IMR-90 (cell line): ENCODE measurements at regions not wholly inside any gene's neighbourhood (a gene's known extent, or its start where the extent isn't known, plus 50 kb on each side); places are given as distances from the start of the nearest gene placed in this dataset.

Source experiments
- BHLHE40 ChIP-seq: fragments of 150-350 bp; IDR thresholded peaks from 2 replicates; pipeline ENCODE4 v1.6.1; 2016; ENCODE audit warnings: mild to moderate bottlenecking, low read depth, low read length
- CEBPB ChIP-seq: IDR thresholded peaks from 2 replicates; pipeline ENCODE4 v1.6.1; 2012; ENCODE audit warnings: low read depth, low read length, improper control_type of control experiment
- FOS ChIP-seq: fragments of 150-350 bp; IDR thresholded peaks from 2 replicates; pipeline ENCODE4 v1.6.1; 2016; ENCODE audit warnings: low read depth, low read length
- MAFK ChIP-seq: IDR thresholded peaks from 2 replicates; pipeline ENCODE4 v1.6.1; 2012; ENCODE audit warnings: low read depth, low read length, improper control_type of control experiment
- MAZ ChIP-seq: IDR thresholded peaks from 2 replicates; pipeline ENCODE4 v1.6.1; 2012; ENCODE audit warnings: low read depth, mild to moderate bottlenecking, low read length, improper control_type of control experiment, moderate library complexity, borderline replicate concordance
- MXI1 ChIP-seq: IDR thresholded peaks from 2 replicates; pipeline ENCODE4 v1.6.1; 2012; ENCODE audit warnings: low read depth, mild to moderate bottlenecking, low read length, moderate library complexity, borderline replicate concordance
- NFE2L2 ChIP-seq: fragments of 150-350 bp; IDR thresholded peaks from 2 replicates; pipeline ENCODE4 v1.6.1; 2016; ENCODE audit warnings: low read depth, mild to moderate bottlenecking, low read length
- POLR2A ChIP-seq: IDR thresholded peaks from 2 replicates; pipeline ENCODE4 v1.6.1; 2012; ENCODE audit warnings: mild to moderate bottlenecking, low read depth, low read length
- RAD21 ChIP-seq: IDR thresholded peaks from 2 replicates; pipeline ENCODE4 v1.6.1; 2012; ENCODE audit warnings: low read length, improper control_type of control experiment
- RFX5 ChIP-seq: IDR thresholded peaks from 2 replicates; pipeline ENCODE4 v1.8.0; 2012; ENCODE audit warnings: low read depth, mild to moderate bottlenecking, low read length, moderate library complexity
- SMC3 ChIP-seq: fragments of 150-350 bp; IDR thresholded peaks from 2 replicates; pipeline ENCODE4 v1.6.1; 2016; ENCODE audit warnings: low read depth, mild to moderate bottlenecking, antibody characterized with exemption, low read length, moderate library complexity
- TF ChIP-seq, protein P1 (sequence below): conservative IDR thresholded peaks from 2 replicates; pipeline ENCODE4 v1.5.1; 2012; ENCODE audit warnings: mild to moderate bottlenecking, low read depth, low read length, improper control_type of control experiment
- TF ChIP-seq, protein P2 (sequence below): fragments of 150-350 bp; IDR thresholded peaks from 2 replicates; pipeline ENCODE4 v1.6.1; 2017; ENCODE audit warnings: mild to moderate bottlenecking, antibody characterized with exemption, low read length, low read depth

- TF ChIP-seq, protein P1, sequence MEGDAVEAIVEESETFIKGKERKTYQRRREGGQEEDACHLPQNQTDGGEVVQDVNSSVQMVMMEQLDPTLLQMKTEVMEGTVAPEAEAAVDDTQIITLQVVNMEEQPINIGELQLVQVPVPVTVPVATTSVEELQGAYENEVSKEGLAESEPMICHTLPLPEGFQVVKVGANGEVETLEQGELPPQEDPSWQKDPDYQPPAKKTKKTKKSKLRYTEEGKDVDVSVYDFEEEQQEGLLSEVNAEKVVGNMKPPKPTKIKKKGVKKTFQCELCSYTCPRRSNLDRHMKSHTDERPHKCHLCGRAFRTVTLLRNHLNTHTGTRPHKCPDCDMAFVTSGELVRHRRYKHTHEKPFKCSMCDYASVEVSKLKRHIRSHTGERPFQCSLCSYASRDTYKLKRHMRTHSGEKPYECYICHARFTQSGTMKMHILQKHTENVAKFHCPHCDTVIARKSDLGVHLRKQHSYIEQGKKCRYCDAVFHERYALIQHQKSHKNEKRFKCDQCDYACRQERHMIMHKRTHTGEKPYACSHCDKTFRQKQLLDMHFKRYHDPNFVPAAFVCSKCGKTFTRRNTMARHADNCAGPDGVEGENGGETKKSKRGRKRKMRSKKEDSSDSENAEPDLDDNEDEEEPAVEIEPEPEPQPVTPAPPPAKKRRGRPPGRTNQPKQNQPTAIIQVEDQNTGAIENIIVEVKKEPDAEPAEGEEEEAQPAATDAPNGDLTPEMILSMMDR: no peak
- TF ChIP-seq NFE2L2: no peak
- no peak for TF ChIP-seq CEBPB
- no peak for TF ChIP-seq POLR2A
- TF ChIP-seq BHLHE40: no peak
- no peak for TF ChIP-seq MAFK
- TF ChIP-seq, protein P2, sequence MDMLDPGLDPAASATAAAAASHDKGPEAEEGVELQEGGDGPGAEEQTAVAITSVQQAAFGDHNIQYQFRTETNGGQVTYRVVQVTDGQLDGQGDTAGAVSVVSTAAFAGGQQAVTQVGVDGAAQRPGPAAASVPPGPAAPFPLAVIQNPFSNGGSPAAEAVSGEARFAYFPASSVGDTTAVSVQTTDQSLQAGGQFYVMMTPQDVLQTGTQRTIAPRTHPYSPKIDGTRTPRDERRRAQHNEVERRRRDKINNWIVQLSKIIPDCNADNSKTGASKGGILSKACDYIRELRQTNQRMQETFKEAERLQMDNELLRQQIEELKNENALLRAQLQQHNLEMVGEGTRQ: no peak
- TF ChIP-seq RAD21: no peak
- no peak for TF ChIP-seq RFX5
- no peak for TF ChIP-seq MXI1
- TF ChIP-seq FOS: no peak
- no peak for TF ChIP-seq MAZ
- TF ChIP-seq SMC3: no peak
These were observed 108.0 kb upstream of the HABP2 start for GRCh38 chr10:113444766-113445365.
